ENCODE measurements at regions not wholly inside any gene's neighbourhood (a gene's known extent, or its start where the extent isn't known, plus 50 kb on each side); places are given as distances from the start of the nearest gene placed in this dataset. TPM values are rescaled to one million over a fixed set of nuclear protein-coding genes. Genes with fewer than 3 reads are reported as not detected.

DNA sequence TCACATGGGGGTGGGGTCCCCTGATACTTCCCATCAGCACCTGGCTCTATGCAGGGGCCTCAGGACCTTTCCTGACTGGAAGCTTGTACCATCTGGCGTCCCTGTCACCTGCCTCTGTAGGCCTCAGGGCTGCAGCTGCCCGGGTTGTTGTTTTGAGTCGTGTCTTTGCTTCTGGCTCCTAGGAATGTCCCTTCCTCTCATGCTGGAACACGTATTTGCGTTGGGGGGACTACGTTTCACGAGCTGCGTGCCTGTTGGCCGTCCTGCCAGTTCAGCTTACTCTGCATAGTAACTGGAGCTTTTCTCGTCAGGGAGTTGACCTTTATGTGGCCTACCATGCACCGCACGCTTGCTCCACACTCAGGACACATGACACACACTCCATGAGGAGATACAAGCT, 54.9 kb upstream of the IRX4 start:
- no peak for DNase-seq (ENCODE audit: low read depth in 2 of 3, low spot score in 2 of 3)

DNA sequence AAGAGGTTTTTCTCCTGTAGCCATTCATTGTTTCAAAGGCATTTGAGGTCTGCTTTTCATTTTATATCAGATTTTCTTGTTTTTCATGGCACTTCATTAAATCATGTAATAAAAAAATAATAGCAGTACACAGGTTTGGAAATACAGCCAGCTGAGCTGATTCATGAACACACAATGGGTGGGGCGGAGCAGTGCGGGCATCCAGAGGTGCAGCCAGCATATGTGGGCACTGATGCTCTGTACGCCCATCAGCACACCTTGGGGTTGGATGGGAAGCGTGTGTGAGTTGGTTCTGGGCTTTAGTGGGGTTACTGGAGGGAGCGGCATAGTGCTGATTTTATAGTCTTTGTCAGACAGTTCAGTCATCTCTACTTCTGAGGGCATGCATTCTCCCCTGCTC, 54.2 kb upstream of the IRX4 start:
- DNase-seq (ENCODE audit: low read depth in 2 of 3, low spot score in 2 of 3): no peak

DNA sequence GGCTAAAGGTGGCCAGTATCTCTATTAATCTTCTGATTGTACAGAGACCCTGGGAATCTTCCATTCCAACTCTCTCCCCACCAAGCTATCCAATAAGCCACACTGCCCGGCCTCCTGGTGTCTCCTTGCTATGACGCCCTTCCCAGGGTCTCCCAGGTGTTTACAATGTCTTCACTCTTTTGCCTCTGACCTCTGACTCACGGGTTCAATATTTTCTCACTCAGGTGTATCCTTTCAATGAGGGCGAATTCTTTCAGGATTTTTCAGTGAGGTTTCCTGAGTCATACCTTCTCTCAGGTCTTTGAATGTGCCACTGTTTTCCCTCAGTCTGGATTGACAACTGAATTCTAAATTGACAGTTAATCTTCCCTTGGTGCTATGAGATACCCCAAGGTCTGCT, 53.7 kb upstream of the IRX4 start:
- no peak for DNase-seq (ENCODE audit: low read depth in 2 of 3, low spot score in 2 of 3)

DNA sequence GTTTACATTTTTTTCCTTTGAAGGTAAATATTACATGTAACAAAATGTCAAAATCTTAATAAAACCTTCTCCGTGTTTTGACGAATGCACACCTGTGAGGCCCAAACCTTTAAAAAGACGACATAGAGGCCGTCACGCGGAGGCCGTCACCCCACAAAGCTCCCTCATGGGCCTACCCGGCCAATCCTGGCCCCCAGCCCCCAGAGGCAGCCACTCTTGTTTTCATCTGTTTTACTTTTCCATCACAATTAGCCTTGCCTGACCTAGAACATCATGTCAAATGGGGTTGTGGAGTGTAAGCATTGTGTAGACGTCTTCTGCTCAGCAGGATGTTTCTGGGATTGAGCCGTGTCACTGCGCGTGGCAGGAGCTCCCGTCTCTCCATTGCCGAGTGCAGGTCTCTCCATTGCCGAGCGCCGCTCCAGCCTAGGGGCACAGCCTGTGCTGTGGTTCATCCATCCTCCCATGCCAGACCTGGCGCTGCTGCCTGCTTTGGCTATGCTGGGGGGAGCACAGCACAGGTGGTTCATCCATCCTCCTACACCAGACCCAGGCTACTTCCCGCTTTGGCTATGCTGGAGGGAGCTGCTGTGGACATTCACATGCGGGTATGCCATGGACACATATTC, 52.2 kb upstream of the IRX4 start:
- DNase-seq (ENCODE audit: low read depth in 2 of 3, low spot score in 2 of 3): no peak

DNA sequence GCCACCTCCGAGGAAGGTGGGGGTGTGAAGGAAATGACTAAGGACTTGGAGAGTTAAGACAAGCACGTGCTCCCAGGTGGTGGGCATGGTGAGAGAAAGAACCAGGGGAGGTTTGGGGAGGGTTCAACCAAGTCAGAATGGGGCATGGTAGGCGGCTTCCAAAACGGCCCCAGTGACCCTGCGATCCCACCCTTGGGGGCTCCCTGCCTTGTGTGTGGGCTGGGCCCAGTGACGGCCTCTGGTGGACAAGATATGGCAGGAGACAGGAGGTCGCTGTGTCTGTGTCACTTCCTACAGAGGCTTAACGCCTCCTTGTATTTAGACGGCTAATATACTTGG, 51.3 kb upstream of the IRX4 start:
- DNase-seq (ENCODE audit: low read depth in 2 of 3, low spot score in 2 of 3): no peak

DNA sequence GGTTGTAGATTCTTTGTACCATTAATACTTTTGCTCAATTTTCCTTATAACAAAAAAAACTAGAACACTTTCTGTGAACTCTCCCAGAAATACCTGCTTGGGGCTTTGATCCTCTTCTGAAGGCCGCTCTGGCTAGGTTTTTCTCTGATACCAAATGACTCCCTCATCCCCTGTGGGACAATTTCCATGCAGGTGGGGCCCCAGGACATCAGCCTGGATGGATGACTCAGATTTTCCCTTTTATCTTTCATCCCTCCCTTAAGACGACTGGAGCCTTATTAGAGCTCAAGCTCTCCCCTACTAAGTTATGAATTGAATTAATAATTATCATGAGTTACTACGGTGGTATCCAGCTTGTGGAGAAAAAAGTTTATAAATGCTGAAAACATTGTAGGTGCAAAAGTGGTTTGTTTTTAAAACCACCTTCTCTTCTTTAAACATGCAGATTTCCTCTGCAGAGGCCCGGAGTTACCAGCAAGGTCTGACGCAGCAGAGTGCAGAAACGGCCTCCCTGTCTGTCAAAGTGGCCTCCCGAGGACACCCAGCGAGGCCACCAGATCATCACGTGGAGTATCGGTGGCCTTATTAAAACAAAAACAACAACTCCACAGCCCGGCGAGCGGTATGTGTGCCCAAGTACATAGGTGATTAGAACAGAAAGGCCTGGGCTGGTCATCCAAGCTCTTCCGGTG, 50.8 kb upstream of the IRX4 start:
- DNase-seq (ENCODE audit: low read depth in 2 of 3, low spot score in 2 of 3): no peak

Small RNA genes lying in the stretch of these regions (small RNA-seq; reads per million reads assigned to genes)
- gene AC092266.1 (not detected), gene RF00019 (not detected)
